ENCODE measurements at regions not wholly inside any gene's neighbourhood (a gene's known extent, or its start where the extent isn't known, plus 50 kb on each side); places are given as distances from the start of the nearest gene placed in this dataset.
A peak's percentile ranks its signal among the peaks of the same experiment; 100 is the strongest.

- no peak for ATAC-seq (ENCODE audit: low FRiP score)
- TF ChIP-seq, protein P1, sequence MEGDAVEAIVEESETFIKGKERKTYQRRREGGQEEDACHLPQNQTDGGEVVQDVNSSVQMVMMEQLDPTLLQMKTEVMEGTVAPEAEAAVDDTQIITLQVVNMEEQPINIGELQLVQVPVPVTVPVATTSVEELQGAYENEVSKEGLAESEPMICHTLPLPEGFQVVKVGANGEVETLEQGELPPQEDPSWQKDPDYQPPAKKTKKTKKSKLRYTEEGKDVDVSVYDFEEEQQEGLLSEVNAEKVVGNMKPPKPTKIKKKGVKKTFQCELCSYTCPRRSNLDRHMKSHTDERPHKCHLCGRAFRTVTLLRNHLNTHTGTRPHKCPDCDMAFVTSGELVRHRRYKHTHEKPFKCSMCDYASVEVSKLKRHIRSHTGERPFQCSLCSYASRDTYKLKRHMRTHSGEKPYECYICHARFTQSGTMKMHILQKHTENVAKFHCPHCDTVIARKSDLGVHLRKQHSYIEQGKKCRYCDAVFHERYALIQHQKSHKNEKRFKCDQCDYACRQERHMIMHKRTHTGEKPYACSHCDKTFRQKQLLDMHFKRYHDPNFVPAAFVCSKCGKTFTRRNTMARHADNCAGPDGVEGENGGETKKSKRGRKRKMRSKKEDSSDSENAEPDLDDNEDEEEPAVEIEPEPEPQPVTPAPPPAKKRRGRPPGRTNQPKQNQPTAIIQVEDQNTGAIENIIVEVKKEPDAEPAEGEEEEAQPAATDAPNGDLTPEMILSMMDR (IDR thresholded peaks at IDR 0.05): no peak
- DNase-seq (ENCODE audit: low spot score): no peak
Observed at GRCh38 chr6:167648501-167649278, 178.0 kb upstream of the AFDN start.

DNA sequence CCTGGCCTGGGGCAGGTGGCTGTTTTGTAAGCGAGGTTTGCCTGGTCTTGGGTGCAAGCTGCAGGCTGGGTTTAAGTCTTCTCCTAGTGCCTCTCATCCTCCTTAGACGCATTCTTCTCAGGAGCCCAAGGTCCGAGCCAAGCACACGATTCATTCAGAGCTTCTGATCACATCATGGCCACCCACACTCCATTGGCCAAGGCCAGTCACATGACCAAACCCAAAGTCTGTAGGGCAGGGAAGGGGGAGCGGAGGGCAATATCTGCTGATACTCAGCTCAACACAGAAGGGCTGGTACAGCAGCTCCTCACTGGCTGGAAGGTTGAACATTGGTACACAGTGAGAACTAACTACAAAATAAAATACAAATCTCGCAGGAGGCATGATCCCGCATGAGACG, 177.2 kb upstream of the AFDN start:
- TF ChIP-seq, protein P1 (IDR thresholded peaks at IDR 0.05): no peak
- DNase-seq (ENCODE audit: low spot score) (no peak), ATAC-seq (ENCODE audit: low FRiP score) (no peak)

- TF ChIP-seq, protein P1 (IDR thresholded peaks at IDR 0.05): no peak
- ATAC-seq (ENCODE audit: low FRiP score): no peak
Observed at GRCh38 chr6:167650730-167651317, 175.9 kb upstream of the AFDN start.

DNA sequence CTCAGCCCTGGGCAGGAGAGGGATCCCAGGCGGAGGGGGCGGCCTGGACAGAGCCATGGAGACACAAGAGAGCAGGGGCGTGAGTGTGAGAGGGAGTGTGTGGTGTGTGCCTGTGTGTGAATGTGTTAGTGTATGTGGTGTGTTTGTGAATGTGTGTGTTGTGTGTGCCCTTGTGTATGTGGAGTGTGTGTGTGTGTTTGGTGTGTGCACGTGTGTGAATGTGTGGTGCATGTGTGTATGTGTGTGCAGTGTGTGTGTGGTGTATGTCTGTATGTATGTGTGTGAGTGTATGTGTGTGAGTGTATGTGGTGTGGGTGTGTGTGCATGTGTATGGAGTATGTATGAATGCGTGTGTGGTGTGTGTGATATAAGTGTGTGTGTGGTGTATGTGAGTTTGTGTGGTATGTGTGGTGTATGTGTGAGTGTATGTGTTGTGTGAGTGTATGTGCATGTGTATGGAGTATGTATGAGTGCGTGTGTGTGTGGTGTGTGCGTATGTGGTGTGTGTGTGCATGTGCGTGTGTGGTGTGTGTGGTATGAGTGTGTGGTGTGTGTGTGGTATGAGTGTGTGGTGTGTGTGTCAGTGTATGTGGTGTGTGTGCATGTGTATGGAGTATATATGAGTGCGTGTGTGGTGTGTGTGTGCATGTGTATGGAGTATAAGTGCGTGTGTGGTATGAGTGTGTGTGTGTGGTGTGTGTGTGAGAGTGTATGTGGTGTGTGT, 175.2 kb upstream of the AFDN start:
- ATAC-seq (ENCODE audit: low FRiP score): no peak
- TF ChIP-seq, protein P1 (IDR thresholded peaks at IDR 0.05): no peak
- DNase-seq (ENCODE audit: low spot score): no peak

More at GRCh38 chr6:167650730-167651317, 175.9 kb upstream of the AFDN start:
- DNase-seq (ENCODE audit: low spot score): no peak

DNA sequence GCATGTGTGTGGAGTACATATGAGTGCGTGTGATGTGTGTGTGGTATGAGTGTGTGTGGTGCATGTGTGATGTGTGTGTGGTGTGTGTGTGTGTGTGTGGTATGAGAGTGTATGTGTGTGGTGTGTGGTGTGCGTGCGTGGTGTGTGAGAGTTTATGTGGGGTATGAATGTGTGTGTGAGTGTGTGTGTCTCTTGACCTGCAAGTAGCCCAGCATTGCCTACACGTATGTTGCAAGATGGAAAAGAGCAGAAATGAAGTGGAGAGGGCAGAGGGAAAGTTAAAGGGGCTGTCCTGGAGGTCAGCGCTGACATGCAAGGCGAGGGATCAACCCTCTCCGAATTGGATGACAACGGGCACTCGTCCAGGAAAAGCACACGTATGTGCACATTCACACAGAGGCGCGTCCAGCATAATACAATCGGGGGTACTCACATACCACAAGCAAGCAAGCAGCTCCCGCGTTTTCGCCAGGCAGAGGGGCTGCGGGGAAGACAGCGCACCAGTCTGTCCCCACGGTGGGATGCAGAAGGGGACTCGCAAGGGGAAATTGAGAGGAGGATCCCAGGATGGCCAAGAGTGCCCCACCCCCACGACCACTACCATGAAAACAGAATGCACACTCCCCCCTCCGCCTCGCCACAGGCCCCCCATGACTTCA, 174.5 kb upstream of the AFDN start:
- DNase-seq (ENCODE audit: low spot score): no peak
- TF ChIP-seq, protein P1 (IDR thresholded peaks at IDR 0.05): no peak
- ATAC-seq (ENCODE audit: low FRiP score): no peak

DNA sequence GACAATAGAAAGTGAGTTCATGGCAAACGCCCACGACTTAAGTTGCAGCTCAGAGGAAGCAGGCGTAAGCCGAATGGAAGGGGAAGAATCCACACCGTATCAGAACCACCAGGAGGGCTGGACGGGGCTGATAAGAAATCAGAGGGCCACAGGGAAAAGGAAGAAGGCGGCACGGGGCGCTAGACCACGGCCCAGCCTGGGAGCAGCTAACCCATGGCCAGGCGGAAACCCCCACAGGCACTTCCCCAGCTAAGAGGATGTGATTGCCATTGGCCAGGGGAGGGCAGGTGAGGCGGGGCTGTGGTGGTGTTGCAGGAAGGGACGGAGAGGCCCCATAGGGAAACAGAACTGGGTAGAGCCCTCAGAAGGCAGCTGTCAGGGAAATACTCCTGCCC, 174.0 kb upstream of the AFDN start:
- DNase-seq (ENCODE audit: low spot score): no peak
- peak; percentile 9 for ATAC-seq (ENCODE audit: low FRiP score)
- TF ChIP-seq, protein P1 (IDR thresholded peaks at IDR 0.05): no peak
